H1 (cell line): ENCODE measurements at regions not wholly inside any gene's neighbourhood (a gene's known extent, or its start where the extent isn't known, plus 50 kb on each side); places are given as distances from the start of the nearest gene placed in this dataset.

Experiments
- BACH1 ChIP-seq: IDR thresholded peaks from 2 replicates; pipeline ENCODE4 v1.6.1; 2012; ENCODE audit warnings: low read length, improper control_type of control experiment
- BCL11A ChIP-seq, 2 experiments: IDR thresholded peaks; one replicate each; pipeline ENCODE4 v1.6.1; 2011; ENCODE audit warnings: low read depth in 2 of 2, low read length in 2 of 2, mild to moderate bottlenecking in 2 of 2
- CHD2 ChIP-seq: IDR thresholded peaks from 2 replicates; pipeline ENCODE4 v1.6.1; 2012; ENCODE audit warnings: low read length, improper control_type of control experiment
- CHD7 ChIP-seq: fragments of 300-600 bp; sonication (generic); IDR thresholded peaks from 2 replicates; pipeline ENCODE4 v1.7.1; 2012; ENCODE audit warnings: low read length, moderate library complexity, mild to moderate bottlenecking, inconsistent platforms; ENCODE audit not compliant: insufficient replicate concordance
- E2F6 ChIP-seq: IDR thresholded peaks from 2 replicates; pipeline ENCODE4 v1.6.1; 2012; ENCODE audit warnings: inconsistent platforms
- FOSL1 ChIP-seq: IDR thresholded peaks from 2 replicates; pipeline ENCODE4 v1.6.1; 2011; ENCODE audit warnings: mild to moderate bottlenecking, low read depth, low read length, moderate library complexity; ENCODE audit not compliant: insufficient read depth
- TAF7 ChIP-seq: optimal IDR thresholded peaks from 2 replicates; pipeline ENCODE3; 2011; ENCODE audit warnings: low read depth, mild to moderate bottlenecking, inconsistent platforms, low read length, moderate library complexity, borderline replicate concordance

- TF ChIP-seq CHD7 (no peak), BCL11A (IDR thresholded peaks at IDR 0.05; ENCODE audit: low read depth in 2 of 2, low read length in 2 of 2) (no peak), FOSL1 (no peak), BACH1 (no peak), E2F6 (no peak), CHD2 (no peak), TAF7 (no peak)
Measured at GRCh38 chr9:16282718-16283117, 587.8 kb downstream of the BNC2 start (continued).
